ENCODE measurements at regions not wholly inside any gene's neighbourhood (a gene's known extent, or its start where the extent isn't known, plus 50 kb on each side); places are given as distances from the start of the nearest gene placed in this dataset.

- H3K4me3 ChIP-seq (ENCODE audit: low read depth, low read length): no peak overlapping the region
- TF ChIP-seq CTCF (IDR thresholded peaks at IDR 0.05; ENCODE audit: low read depth, low read length): no peak
Measured at GRCh38 chr10:57468894-57469432, 798.7 kb downstream of the IPMK start.

- no peak overlapping the region for H3K4me3 ChIP-seq (ENCODE audit: low read depth, low read length)
- TF ChIP-seq CTCF (IDR thresholded peaks at IDR 0.05; ENCODE audit: low read depth, low read length): no peak
Measured at GRCh38 chr10:57465155-57465554, 802.5 kb downstream of the IPMK start.

- no peak for TF ChIP-seq CTCF (IDR thresholded peaks at IDR 0.05; ENCODE audit: low read depth, low read length)
- H3K4me3 ChIP-seq (ENCODE audit: low read depth, low read length): no peak overlapping the region
Measured at GRCh38 chr10:57460540-57460939, 807.2 kb downstream of the IPMK start.

- H3K4me3 ChIP-seq (ENCODE audit: low read depth, low read length): no peak overlapping the region
- no peak for TF ChIP-seq CTCF (IDR thresholded peaks at IDR 0.05; ENCODE audit: low read depth, low read length)
Measured at GRCh38 chr10:57457972-57458512, 809.7 kb downstream of the IPMK start.

- no peak for TF ChIP-seq CTCF (IDR thresholded peaks at IDR 0.05; ENCODE audit: low read depth, low read length)
- H3K4me3 ChIP-seq (ENCODE audit: low read depth, low read length): no peak overlapping the region
Measured at GRCh38 chr10:57430376-57430775, 837.3 kb downstream of the IPMK start.

- TF ChIP-seq CTCF (IDR thresholded peaks at IDR 0.05; ENCODE audit: low read depth, low read length): no peak
- H3K4me3 ChIP-seq (ENCODE audit: low read depth, low read length): no peak overlapping the region
Measured at GRCh38 chr10:57420881-57421280, 846.8 kb downstream of the IPMK start.

- TF ChIP-seq CTCF (IDR thresholded peaks at IDR 0.05; ENCODE audit: low read depth, low read length): no peak
- H3K4me3 ChIP-seq (ENCODE audit: low read depth, low read length): no peak overlapping the region
Measured at GRCh38 chr10:57418476-57418875, 849.2 kb downstream of the IPMK start.
